GM19238 (cell line): ENCODE measurements at regions not wholly inside any gene's neighbourhood (a gene's known extent, or its start where the extent isn't known, plus 50 kb on each side); places are given as distances from the start of the nearest gene placed in this dataset.
"Not testable (repeated sequence)": the region's sequence is repeated elsewhere in the genome, so short reads cannot be mapped to it uniquely, and the experiment has no call there.

Experiments
- DNase-seq: peaks from one replicate; pipeline ENCODE4 v3.0.0; 2011; ENCODE audit warnings: low spot score; ENCODE audit not compliant: insufficient read length

GRCh38 chr3:145673838-145674237 lies 487.1 kb downstream of the PLOD2 start:
- no peak for DNase-seq

GRCh38 chr3:145678401-145678800 lies 482.6 kb downstream of the PLOD2 start:
- DNase-seq, result no peak

- no peak for DNase-seq
These were observed 479.8 kb downstream of the PLOD2 start for GRCh38 chr3:145681181-145681580.

- not testable (repeated sequence) for DNase-seq
These were observed 473.0 kb downstream of the PLOD2 start for GRCh38 chr3:145687978-145688377.

- DNase-seq, result no peak
These were observed 468.2 kb downstream of the PLOD2 start for GRCh38 chr3:145692751-145693150.

GRCh38 chr3:145696011-145696410 lies 465.0 kb downstream of the PLOD2 start:
- DNase-seq, result no peak

- no peak for DNase-seq
These were observed 462.7 kb downstream of the PLOD2 start for GRCh38 chr3:145698250-145698649.

- no peak for DNase-seq
These were observed 462.2 kb downstream of the PLOD2 start for GRCh38 chr3:145698749-145699148.

GRCh38 chr3:145704020-145704419 lies 457.0 kb downstream of the PLOD2 start:
- DNase-seq, result no peak

GRCh38 chr3:145709779-145710178 lies 451.2 kb downstream of the PLOD2 start:
- not testable (repeated sequence) for DNase-seq

- no peak for DNase-seq
These were observed 444.5 kb downstream of the PLOD2 start for GRCh38 chr3:145716519-145716918.

GRCh38 chr3:145719114-145719513 lies 441.9 kb downstream of the PLOD2 start:
- DNase-seq, result no peak

- no peak for DNase-seq
These were observed 439.6 kb downstream of the PLOD2 start for GRCh38 chr3:145721273-145721805.

GRCh38 chr3:145721815-145722214 lies 439.2 kb downstream of the PLOD2 start:
- no peak for DNase-seq

GRCh38 chr3:145727476-145727875 lies 433.5 kb downstream of the PLOD2 start:
- no peak for DNase-seq

GRCh38 chr3:145735631-145736030 lies 425.4 kb downstream of the PLOD2 start:
- no peak for DNase-seq

- no peak for DNase-seq
These were observed 423.0 kb downstream of the PLOD2 start for GRCh38 chr3:145737952-145738351.

- DNase-seq, result no peak
These were observed 421.1 kb downstream of the PLOD2 start for GRCh38 chr3:145739926-145740325.

- no peak for DNase-seq
These were observed 410.3 kb downstream of the PLOD2 start for GRCh38 chr3:145750657-145751056.

- DNase-seq, result no peak
These were observed 408.4 kb downstream of the PLOD2 start for GRCh38 chr3:145752576-145752975.

- DNase-seq, result no peak
These were observed 406.2 kb downstream of the PLOD2 start for GRCh38 chr3:145754605-145755289.

- no peak for DNase-seq
These were observed 400.9 kb downstream of the PLOD2 start for GRCh38 chr3:145760036-145760435.

- no peak for DNase-seq
These were observed 393.1 kb downstream of the PLOD2 start for GRCh38 chr3:145767909-145768308.
